Activated CD4-positive, alpha-beta T cell treated with anti-CD3 and anti-CD28 coated beads for 48 hours (primary cell): ENCODE measurements at regions not wholly inside any gene's neighbourhood (a gene's known extent, or its start where the extent isn't known, plus 50 kb on each side); places are given as distances from the start of the nearest gene placed in this dataset.

Experiments used
- DNase-seq: peaks from one replicate; pipeline ENCODE4 v3.0.0-alpha.2; 2020

DNA sequence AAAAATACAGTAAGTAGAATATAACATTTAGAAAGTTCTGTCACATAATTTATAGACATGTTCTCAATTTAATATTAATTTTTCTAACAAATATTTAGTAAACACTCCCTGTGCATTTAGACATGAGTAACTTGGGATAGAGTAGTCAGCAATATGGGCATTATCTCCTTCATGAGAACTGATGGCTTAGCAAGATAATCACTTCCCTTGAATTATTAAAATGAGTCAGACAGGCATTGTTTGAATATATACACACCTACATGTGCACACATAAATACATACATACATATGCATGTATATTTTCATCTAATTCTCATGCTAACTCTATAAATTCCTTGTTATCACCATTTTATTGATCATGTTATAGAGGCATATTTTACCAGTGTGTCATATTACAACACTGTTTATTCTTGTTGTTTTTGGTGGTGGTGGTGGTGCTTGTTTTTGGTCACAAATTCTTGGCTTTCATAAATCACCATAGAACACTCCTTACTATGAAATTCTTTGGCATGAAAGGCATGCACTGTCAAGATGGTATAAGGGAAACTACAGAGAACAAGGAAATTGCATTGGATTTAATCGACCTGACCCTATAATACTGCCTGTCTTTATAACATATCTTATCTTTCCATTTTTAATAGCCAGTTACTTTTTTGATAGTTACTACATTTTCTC is 434.5 kb upstream of the MANEA start:
- DNase-seq = no peak

DNA sequence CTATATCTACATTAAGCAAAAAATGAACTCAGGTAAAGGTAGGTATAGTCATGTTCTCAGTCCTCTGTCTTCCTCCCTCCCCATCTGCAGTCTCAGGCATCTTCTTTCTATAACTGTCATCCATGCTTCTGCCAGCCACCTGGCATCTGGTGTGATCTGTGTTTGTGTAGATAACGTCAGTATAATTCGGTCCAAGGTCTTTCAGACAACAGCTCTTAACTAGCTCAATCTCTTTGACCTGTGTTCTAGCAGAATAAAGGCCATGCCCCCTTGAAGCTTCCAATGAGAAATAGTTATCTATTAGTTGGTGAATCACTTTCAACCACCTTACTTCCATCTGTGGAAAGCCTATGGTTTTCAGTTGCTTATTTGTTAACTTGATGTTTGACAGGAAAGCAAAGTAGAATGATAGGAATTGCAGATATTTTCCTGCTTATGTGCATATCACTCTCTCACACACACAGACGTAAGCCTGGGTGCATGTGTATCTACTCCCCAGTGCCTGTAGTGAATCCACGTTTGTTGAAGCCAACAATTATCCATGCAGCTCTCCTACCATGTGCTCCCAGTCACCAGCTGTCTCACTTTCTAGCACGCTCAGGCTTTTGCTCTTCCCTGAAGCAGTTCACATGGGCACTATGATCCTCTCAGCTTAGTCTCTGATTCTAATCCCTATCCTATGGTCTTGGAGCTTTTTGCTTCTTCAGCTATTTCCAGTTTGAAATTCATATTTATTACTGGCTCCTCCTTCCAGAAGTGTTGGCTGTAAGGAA is 433.7 kb upstream of the MANEA start:
- no peak for DNase-seq

DNA sequence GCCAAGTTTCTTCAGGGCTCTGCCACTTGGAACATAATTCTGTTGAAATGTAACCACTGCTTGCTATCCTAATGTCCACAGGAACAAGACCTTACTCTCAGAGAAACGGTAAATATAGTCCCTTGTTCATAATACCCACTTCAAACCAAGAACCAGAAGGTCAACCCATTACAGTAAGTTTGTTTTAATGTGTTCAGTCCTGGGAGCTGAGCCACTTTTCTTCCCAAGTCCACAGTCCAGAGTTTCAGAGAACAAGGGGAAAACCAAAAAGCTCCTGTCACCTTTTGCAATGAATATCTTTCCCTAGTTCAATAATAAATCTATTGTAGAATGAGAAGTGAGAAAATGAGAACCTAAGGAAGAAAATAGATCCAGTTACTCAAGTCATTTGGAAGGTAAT is 431.9 kb upstream of the MANEA start:
- no peak for DNase-seq

DNA sequence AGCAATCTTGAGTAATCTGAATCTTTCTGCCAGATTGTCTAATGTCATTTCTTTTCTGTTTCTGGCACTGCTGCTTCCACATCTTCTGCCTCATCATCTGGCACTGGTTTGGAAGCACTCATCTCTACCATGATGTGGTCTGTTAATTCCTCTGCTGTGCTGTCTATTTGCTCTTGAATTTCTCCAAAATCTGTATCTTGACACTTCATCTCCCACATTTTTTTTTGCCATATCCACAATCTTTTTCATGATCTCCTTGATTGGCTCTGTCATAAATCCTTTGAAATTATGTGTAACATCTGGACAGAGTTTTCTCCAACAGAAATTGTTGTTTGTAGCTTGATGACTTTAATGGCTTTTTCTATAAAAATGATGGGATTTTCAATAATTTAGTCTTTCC is 417.8 kb upstream of the MANEA start:
- DNase-seq = no peak

DNA sequence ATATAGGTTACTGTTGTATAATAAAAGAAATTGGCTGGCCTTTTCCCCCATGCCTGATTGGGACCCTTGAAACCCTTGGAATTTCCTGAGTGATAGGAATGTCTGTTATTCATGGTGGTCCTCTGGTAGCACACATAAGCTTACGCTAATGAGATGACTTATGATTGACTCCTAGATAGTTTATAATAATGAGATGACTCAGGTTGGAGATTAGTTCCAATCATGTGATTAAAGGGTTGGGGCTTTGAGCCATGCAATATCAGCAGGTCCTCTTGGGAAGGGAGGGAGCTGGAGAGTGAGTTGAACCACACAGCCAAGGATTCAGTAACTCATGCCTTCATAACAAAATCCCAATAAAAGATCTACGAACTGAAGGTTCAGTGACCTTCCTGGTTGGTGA is 407.6 kb upstream of the MANEA start:
- DNase-seq = no peak

DNA sequence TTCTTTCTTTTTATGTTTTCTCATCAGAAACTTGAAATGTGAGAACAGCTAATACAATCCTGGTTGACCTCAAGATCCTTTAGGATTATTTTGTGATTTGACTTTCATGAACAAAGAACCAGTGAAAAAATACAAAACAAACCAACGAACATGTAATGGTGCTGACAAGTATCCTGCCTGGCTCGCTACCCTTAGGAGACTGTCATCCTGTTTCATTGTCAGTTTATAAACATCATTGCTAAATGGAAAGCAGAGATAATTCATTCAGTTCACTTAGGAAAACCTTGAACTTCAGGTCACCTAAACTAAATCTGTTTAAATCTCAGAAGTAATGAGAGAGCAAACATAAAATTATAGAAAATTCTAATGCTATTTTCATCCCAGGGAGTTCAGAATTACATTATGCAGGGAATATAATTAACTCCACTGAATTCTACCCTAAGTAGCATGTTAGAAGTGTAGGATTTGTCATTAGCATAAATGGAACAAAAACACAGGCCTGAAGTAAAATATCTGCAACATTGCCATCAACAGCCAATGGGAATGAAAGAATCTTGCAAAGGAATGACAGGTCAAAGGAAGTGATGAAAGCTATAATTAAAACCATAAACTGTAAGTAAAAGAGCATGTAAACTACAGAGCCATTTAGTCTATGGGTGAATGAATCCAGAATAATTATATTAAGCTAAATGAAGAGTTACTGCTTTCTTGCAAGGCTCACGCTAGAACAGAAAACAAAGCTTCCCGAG is 401.2 kb upstream of the MANEA start:
- DNase-seq = no peak

DNA sequence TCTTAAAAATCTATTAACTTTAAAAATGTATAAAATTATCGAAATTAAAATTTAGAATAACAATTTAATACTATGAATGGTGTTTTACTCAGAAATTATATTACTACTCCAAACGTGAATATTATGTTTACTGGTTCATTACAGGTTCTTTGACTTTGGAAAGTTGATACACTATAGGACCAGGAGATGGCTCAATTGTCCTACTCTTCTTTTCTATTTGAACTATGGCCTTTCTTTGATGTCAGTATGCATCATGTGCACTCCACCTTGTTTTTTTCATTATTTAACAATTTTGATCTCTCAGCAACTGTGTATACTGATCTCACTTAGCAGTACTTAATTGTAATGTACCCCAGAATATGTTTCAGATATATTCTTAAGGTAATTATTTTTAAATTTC is 391.5 kb upstream of the MANEA start:
- no peak for DNase-seq

DNA sequence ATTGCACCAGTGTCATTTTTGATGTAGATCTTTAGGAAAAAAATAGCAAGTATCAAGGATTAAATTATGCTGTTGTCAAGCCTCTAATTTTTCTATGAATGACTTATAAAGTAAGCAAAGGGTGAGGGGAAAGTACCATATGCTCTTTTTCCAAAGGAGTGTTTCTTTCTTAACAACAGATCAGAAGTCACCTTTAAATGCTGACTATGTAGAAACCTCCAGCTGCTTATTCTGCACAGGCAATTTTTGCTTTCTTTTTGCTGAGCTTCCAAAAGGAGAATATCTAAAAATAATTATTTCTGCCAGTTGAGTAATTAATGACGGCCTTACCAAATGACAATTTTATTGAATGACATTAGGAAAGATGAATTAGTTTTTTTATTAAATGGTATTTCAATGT is 390.6 kb upstream of the MANEA start:
- DNase-seq = no peak

DNA sequence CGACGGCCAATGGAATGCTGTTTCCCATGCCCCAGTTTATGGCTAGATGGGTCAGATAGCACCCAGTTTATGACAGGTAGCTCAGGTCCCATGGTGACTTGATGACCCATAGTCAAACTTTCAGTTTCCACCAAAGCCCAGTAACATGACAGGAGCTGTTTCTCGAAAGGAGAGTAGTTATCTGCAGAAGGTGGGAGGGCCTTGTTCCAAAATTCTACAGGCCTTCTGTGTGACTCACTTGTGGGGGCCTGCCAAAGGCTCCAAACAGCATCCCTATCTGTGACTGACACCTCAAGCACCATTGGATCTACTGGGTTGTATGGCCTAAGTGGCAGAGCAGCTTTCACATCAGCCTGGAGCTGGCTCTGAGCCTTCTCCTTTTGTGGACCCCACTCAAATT is 379.7 kb upstream of the MANEA start:
- DNase-seq = no peak

DNA sequence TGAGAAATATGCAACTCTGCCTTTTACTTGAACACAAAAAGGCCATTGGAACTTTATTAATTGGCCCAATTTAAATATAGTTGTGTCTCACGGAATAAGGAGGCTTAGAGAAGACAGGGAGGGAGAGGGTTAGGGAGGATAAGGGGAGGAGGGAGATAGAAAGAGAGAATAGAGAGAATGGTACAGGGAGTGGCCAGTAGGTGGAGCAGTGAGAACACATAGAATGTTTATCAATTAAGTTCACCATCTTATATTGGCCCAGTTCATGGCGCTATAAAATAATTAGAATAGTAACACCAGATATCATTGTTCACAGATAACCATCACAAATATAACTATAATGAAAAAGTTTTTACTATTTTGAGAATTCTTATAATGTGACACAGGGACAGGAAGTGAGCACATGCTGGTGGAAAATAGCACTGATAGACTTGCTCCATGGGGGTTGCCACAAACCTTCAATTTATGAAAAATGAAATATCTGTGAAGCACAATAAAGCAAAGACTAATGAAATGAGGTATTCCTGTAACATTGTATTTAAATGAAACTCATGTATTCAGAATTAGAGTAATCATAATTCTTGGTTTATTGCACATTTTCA is 374.1 kb upstream of the MANEA start:
- peak; percentile 37 for DNase-seq

DNA sequence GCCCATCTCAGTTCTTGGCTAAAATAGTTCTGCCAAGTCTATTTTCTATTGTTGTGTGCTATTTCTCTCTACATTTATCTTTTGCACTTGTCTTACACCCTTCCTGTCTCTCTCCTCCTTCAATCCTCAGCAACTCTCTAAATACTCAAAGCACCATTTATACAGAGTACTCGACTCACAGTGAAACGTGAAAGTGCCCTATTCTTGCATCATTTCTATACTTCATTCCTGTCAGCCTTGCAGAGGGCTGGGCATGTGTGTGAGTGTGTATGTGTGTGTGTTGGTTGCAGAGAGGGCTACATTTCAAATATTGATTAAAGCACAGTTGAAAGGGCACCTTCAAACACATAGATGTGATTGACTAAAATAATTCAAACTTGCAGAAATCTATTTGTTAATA is 373.2 kb upstream of the MANEA start:
- no peak for DNase-seq

DNA sequence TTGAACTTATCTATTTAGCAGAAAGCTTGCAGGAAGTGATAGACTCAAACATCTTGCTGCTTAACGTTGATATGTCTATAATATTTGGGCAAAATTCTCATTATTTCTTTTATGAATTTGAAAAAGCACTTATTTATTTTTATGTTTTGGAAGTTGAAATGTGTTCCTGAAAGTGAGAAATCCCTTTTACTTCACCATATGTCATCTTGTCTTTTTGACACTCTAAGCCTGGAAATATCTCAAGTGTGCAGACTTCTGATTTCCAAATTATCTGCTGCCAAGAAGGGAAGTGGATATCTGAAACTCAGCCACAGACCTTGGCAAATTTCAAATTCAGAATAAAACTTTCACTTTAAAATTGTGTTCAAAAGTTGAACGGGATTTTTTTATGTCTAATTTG is 368.7 kb upstream of the MANEA start:
- DNase-seq = no peak

DNA sequence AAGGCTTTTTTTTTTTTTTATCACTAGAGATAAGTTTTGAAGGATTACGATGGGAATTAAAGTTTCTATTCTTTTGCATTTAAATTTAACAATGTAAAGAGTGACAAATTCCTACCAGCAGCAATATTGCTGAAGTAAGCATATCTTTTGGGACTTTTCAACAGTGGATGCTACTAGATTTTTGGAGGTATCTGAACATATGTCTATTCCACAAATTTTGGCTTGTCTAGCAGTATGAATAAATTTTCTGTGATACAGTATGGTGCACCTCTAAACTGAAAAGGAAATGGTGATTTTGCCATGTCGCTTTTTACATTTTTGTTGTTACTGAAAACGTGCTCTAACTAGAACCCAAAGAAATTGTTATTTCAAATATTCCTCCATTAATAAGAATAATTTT is 368.3 kb upstream of the MANEA start:
- no peak for DNase-seq

DNA sequence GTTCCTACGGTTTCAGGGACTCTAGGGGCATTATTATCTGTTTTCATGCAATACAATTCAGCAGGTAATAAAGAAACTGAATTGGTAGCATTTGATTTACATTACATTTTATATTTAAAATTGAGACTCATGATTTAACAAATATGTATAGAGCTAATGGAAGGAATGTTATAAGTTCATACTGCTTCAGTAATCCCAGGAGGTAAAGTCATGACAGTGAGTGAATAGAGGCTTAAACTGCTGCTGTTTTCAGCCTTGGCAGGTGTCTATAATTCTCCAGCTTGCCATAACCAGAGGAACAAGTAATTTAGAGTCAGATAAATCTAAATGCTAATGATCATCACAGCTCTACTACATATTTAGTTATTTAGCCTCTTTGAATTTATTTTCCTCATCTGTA is 360.8 kb upstream of the MANEA start:
- no peak for DNase-seq

DNA sequence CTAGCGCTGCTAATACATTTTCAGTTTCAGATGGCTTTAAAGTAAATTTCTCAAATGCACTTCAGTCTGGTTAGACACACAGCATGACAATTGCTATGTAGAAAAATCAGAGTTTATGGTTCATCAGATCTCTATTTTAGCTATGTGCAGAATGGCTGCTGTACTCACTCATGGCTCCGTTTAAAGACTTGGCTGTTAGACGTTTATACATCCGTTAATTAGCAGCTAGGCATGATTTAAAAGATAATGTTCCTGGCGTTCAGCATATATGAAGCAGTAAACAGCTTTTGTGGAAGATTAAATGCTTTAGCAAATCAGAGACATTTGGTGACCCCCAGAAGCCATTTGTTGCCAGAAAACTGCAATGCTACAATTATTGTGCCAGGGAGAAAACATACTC is 350.0 kb upstream of the MANEA start:
- no peak for DNase-seq

DNA sequence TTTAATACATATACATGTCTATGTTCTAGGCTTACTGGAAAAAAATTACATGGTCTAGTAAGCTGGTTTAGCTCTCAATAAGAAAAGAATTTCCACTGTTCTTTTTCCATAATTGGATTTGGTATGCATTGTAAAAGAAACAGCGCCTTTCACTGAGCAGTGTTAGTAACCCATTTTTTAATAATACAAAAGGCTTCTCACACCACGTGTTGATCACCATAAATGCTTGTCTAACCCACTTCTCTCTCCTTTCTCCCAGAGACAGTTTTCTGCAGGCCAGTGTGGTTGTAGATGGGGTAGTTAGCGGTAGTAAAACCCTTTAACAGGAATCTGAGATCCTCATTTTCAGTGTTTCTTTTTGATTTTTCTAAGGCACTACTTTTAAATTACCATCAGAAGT is 348.7 kb upstream of the MANEA start:
- no peak for DNase-seq

DNA sequence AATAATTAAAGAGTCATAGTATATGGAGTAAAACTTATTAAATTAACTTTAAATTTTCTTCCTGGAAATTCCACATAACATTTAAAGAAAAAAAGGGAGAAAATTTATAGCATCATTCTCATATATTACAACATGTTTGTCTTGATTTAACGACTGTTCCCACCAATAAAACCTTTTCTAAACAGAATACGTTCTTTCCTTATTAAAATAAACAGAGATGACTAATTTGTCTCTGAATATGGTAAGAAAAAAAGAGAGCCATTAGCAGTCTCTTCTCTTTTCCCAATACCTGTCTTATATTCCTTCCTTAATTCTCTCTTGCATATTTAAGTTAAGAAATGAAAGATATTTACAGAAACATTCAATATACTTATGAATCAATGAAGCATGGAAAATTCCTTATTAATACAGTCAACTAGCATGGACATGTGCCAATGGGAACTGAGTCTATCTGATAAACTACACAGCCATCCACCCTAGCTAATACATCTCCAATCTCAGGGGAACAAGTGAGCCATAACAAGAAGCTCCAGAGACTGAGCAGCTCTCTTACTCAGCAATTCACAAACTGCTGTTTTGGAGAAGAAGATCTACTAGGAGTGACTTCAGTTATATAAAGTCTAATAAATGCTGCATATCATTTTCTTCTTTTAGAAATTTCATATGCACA is 347.1 kb upstream of the MANEA start:
- DNase-seq = no peak

DNA sequence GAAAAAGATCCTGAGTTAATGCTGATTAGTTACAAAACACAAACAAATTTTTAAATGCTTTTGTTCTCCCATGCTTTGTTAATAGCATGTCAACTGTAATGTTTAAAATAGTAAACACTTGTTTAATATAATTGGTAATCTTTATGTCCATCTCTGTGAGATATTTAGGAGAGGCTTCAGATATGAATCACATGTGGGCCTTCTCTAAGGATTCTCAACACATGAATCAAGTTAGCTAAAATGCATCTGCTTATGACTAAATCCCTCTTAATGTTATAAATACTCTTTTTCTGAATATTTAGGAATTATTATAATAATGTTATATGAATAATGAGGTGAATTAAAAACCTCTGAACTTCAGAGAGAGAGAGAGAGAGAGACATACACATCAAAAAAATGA is 345.9 kb upstream of the MANEA start:
- no peak for DNase-seq

DNA sequence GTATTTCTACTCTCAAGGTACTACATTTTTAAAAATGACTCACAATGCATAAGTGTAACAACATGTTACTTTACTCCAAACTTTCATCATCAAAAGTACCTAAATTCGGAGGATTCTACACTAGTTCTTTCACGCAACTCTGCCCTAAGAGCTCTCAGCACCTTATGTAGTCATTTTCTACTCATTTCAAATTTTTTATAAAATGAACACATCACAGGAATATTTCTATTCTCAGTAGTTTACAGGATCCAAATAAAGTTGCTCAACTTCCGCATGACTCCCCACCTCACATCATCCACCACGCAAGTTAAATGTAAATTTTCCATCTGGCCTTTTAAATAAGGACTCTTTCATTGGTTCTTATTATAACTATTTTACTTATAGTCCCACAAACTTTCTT is 344.9 kb upstream of the MANEA start:
- no peak for DNase-seq

DNA sequence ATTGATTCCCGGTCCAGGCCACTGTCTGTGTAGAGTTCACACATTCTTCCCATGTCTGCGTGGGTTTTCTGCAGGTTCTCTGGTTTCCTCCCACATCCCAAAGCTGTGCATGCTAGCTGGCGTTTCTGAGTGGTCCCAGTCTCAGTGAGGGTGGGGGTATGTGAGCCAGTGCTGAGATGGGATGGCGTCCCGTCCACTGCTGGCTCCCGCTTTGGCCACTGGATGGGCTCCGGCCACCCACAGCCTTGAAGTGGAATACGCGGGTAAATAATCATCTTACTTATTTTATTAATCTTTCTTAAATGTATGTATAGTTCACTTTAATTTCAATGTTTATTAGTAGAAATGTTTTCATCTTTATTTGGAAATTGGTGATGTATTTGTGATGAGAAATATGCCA is 343.5 kb upstream of the MANEA start:
- DNase-seq = no peak

DNA sequence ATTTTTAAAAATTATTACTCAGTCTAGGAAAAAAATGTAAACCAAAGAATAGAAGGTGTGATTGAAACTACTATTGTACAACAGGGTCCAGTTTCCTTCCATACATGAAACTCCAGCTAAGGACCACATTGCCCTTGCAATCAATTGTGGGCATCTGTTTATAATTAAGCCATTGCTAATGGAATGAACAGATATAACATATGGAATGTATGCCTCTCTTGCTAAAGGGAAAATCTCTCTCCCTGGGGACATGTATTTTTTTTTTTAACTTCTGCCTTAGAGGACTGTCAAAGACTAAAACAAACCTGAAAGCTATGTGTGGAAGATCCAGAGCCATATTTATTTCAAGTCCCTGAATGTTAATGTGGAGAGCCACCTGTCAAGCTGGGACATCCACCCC is 336.8 kb upstream of the MANEA start:
- no peak for DNase-seq

DNA sequence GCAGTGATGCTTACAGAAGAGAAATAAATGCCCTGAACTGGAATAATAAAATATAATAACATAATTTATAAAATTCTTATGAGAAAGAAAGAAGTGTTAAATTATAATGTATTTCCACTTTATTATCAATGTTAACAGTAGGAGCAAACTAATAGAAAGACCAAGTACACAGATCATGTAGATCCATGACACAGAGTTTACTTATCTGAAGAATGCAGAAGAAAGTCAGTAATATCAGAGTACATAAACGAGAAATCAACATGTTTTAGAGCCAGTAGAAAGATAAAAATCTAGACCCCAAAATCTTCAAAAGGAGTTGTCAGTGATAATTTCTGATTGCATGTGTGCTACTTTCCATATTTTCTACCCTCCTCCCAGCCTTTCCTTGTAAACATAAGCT is 334.8 kb upstream of the MANEA start:
- no peak for DNase-seq

DNA sequence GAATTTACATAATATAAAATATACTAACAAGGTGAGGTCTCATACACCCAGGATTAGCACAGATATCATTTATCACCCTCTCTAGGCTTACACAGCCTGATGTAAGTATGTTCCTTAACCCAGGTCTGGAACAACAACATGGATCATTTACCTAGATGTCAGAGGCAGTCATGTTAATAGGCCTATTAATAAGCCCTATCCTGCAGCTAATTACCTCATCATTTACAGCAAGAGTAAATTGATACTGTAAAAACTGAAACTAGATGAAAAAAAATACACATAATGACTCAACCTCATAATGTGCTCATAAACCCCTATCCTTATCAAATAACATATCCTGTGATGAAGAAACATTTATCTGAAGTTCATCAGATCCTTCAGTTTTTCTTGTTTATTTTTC is 334.3 kb upstream of the MANEA start:
- no peak for DNase-seq
